Iris pigment epithelial cell (primary cell): ENCODE measurements at regions not wholly inside any gene's neighbourhood (a gene's known extent, or its start where the extent isn't known, plus 50 kb on each side); places are given as distances from the start of the nearest gene placed in this dataset.

ENCODE experiments used
- DNase-seq: peaks from one replicate; pipeline ENCODE4 v3.0.0-alpha.2; 2011; ENCODE audit warnings: low read depth

GRCh38 chr5:27311544-27311943 is 273.2 kb upstream of the CDH9 start:
- DNase-seq = peak; percentile 48

- peak; percentile 60 for DNase-seq
Measured at GRCh38 chr5:27308153-27308552, 269.8 kb upstream of the CDH9 start.

GRCh38 chr5:27290172-27290571 is 251.8 kb upstream of the CDH9 start:
- peak; percentile 24 for DNase-seq

- DNase-seq = no peak
Measured at GRCh38 chr5:27276119-27276518, 237.7 kb upstream of the CDH9 start.

GRCh38 chr5:27275345-27275744 is 237.0 kb upstream of the CDH9 start:
- DNase-seq = no peak

- no peak for DNase-seq
Measured at GRCh38 chr5:27269766-27270165, 231.4 kb upstream of the CDH9 start.

- DNase-seq = no peak
Measured at GRCh38 chr5:27267209-27267824, 228.9 kb upstream of the CDH9 start.

DNA sequence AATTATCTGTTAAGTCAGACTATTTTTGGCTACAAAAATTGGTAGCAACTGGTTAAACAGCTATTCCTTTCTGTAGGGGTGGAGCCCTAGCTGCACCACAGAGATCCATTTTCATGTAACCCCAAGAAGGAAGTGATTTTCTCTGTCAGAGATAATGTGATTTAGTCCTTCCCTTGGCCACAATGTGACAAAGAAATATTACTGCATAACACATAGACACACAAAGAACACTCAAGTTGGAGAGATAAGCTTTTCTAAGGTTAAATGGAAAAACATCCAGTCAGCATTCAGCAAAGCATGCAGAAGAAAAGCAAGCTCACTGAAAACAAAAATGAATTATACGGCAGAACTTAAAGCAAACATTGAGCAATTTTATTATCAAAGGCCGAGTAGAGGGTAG is 227.8 kb upstream of the CDH9 start:
- no peak for DNase-seq

DNA sequence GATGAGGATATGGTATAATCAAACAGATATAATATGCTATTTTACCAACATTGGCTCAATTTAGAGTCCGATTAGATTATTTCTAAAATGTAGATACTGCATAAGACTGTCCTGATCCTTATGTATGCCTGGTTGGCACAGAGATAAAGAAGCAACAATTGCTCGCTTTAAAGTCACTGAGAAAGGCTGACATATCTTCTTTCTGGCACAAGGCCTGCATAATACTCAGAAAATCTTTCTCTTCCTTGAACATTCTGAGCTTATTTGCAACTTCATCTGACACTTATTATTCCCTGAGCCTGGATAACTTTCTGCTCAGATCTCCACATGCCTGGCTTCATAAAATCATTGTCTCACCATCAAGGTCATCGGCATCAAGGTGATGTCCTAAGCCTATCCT is 219.3 kb upstream of the CDH9 start:
- no peak for DNase-seq

GRCh38 chr5:27252911-27253310 is 214.5 kb upstream of the CDH9 start:
- no peak for DNase-seq

DNA sequence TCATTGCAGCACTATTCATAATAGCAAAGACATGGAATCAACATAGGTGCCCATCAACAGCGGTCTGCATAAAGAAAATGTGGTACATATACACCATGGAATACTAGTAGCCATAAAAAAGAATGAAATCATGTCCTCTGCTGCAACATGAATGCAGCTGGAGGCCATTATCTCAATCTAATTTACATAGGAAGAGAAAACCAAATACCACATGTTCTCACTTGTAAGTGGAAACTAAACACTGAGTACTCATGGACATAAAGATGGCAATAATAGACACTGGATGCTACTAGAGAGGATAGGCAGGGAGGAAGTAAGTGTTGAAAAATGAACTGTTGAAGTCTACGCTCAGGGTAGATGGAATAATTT is 203.9 kb upstream of the CDH9 start:
- no peak for DNase-seq

DNA sequence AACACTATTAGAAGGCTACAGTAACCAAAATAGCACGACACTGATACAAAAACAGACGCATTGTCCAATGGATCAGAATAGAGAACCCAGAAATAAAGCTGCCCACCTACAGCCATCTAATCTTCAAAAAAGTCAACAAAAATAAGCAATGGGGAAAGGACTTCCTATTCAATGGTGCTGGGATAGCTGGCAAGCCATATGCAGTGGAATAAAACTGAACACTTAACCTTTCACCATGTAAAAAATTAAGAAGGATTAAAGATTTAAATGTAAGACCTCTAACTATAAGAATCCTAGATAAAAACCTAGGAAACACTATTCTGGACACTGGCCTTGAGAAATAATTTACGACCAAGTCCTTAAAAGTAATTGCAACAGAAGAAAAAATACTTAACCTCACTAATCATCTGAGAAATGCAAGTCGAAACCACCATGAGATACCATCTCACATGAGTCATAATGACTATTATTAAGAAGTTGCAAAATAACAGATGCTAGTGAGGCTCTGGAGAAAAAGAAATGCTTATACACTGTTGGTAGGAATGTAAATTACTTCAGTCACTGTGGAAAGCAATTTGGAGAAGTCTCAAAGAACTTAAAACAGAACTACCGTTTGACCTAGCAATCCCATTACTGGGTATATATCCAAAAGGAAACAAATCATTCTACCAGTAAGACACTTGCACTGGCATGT is 203.3 kb upstream of the CDH9 start:
- peak; percentile 97 for DNase-seq

- peak; percentile 57 for DNase-seq
Measured at GRCh38 chr5:27240791-27241190, 202.4 kb upstream of the CDH9 start.

- DNase-seq = no peak
Measured at GRCh38 chr5:27234916-27235315, 196.5 kb upstream of the CDH9 start.

- DNase-seq = no peak
Measured at GRCh38 chr5:27221410-27221809, 183.0 kb upstream of the CDH9 start.

DNA sequence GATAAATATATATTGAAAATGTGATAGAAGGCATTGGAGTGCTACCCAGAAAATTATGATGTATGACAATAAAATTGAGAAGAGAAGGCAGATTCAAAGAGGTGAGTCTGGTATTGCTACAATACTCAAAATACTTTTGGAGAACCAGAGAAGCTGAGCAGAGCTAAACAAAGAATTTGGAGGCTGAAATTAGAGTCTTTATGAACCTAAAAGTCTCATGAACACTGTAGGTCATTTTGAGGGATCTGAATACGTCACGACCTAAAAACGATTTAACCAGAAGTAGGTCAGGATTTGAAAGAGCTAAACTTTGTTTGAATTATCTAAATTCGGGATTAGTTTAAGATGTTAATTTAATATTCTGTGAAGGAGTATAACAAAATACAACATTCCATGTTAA is 182.4 kb upstream of the CDH9 start:
- no peak for DNase-seq

- no peak for DNase-seq
Measured at GRCh38 chr5:27217977-27218376, 179.6 kb upstream of the CDH9 start.

- DNase-seq = no peak
Measured at GRCh38 chr5:27217155-27217956, 179.0 kb upstream of the CDH9 start.

DNA sequence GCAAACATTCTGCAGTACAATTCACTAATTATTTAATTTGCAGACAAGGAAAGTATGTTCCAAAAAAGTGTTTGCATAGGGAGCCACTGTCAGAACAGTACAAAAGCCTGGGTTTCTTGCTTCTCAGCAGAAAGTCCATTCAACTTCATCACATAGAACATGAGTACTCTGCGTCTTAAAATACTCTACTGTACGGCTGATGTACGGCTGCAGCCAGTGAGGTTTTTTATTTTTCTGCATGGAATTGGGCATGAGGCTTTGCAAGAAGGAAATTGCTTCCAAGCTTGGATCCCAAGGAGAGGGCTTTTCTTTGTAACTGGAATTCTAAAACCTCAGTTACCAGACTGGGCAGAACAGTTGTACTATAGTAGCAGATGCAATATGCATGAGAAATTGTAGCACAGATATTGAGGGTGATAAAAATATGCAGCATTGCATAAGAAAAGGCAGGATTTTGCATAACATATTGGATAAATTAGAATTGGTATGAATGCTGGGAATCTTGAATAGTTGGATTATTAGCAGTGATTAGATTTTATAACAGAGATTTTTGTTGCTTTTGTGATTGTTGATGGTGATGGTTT is 178.1 kb upstream of the CDH9 start:
- no peak for DNase-seq

- peak; percentile 63 for DNase-seq
Measured at GRCh38 chr5:27208051-27208450, 169.7 kb upstream of the CDH9 start.

DNA sequence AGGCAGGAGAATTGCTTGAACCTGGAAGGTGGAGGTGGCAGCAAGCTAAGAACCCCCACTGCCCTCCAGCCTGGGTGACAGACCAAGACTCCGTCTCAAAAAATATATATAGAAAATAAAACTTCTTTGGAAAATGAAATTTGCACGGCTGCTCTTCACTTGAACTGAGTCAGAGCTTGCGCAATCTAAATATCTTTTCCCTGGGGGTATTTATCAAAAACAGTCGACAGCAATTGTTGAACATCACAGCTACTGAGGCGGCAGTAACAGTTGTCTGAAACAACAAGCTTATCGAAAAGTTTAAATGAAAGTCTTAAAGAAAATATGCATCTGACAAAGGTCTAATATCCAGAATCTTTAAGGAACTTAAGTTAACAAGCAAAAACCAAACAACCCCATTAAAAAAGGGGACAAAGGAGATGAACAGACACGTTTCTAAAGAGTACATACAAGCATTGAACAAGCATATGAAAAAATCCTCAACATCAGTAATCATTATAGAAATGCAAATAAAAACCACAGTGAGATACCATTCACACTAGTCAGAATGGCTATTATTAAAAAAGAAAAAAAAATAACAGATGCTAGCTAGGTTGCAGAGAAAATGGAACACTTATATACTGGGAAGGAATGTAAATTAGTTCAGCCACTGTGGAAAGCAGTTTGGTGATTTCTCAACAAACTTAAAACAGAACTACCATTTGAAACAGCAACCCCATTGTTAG is 153.6 kb upstream of the CDH9 start:
- peak; percentile 78 for DNase-seq

DNA sequence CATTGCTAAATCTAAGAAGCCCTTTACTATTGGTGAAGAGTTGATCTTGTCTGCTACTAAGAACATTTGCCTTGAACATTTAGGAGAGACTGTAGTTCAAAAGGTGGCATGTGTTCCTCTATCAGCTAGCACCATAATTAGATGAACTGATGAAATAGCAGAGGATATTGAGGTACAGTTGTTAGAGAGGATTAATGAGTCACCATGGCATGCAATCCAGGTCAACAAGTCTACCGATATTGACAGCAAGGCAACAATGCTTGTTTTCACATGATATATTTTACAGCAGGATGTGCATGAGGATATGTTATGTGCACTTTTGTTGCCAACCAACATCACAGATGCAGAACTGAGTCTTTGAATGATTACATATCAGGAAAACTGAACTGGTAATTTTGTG is 134.3 kb upstream of the CDH9 start:
- DNase-seq = peak; percentile 5
